Hepatocyte (in vitro differentiated cells): ENCODE measurements at regions not wholly inside any gene's neighbourhood (a gene's known extent, or its start where the extent isn't known, plus 50 kb on each side); places are given as distances from the start of the nearest gene placed in this dataset.

Experiments used
- DNase-seq: peaks from one replicate; pipeline ENCODE4 v3.0.0-alpha.2; 2016; ENCODE audit warnings: low spot score
- H2AFZ ChIP-seq: fragments of 200-600 bp; sonication (generic); 2 replicates; pipeline ENCODE4 v1.6.0; 2016; ENCODE audit warnings: antibody characterized with exemption, mild to moderate bottlenecking
- H3K27ac ChIP-seq: fragments of 200-600 bp; sonication (generic); 2 replicates; pipeline ENCODE4 v1.5.1; 2016; ENCODE audit warnings: mild to moderate bottlenecking
- H3K27me3 ChIP-seq: fragments of 200-600 bp; sonication (generic); 2 replicates; pipeline ENCODE4 v1.6.1; 2016
- H3K36me3 ChIP-seq: fragments of 200-600 bp; sonication (generic); replicated peaks from 2 replicates; pipeline ENCODE4 v1.5.1; 2016; ENCODE audit warnings: low read depth; ENCODE audit not compliant: insufficient read depth
- H3K4me1 ChIP-seq: fragments of 200-600 bp; sonication (generic); 2 replicates; pipeline ENCODE4 v1.5.1; 2016; ENCODE audit warnings: mild to moderate bottlenecking, moderate library complexity; ENCODE audit not compliant: insufficient read depth
- H3K4me2 ChIP-seq: fragments of 200-600 bp; sonication (generic); 2 replicates; pipeline ENCODE4 v1.6.0; 2016
- H3K4me3 ChIP-seq: fragments of 200-600 bp; sonication (generic); 2 replicates; pipeline ENCODE4 v1.5.1; 2016; ENCODE audit warnings: mild to moderate bottlenecking
- H3K79me2 ChIP-seq: fragments of 200-600 bp; sonication (generic); 2 replicates; pipeline ENCODE4 v1.6.0; 2017; ENCODE audit warnings: mild to moderate bottlenecking
- H3K9me2 ChIP-seq: fragments of 200-600 bp; sonication (generic); replicated peaks from 2 replicates; pipeline ENCODE4 v1.6.0; 2017; ENCODE audit warnings: mild to moderate bottlenecking; ENCODE audit not compliant: insufficient read depth
- H3K9me3 ChIP-seq: fragments of 200-600 bp; sonication (generic); 2 replicates; pipeline ENCODE4 v1.5.1; 2016; ENCODE audit warnings: low read depth, mild to moderate bottlenecking
- H4K20me1 ChIP-seq: fragments of 200-600 bp; sonication (generic); 2 replicates; pipeline ENCODE4 v1.6.0; 2016; ENCODE audit warnings: mild to moderate bottlenecking; ENCODE audit not compliant: insufficient read depth, poor library complexity, severe bottlenecking
- CTCF ChIP-seq: fragments of 200-600 bp; sonication (generic); IDR thresholded peaks from 2 replicates; pipeline ENCODE4 v1.5.1; 2016; ENCODE audit warnings: antibody characterized with exemption, mild to moderate bottlenecking; ENCODE audit not compliant: poor library complexity
- EZH2 ChIP-seq: fragments of 200-600 bp; sonication (generic); IDR thresholded peaks from 2 replicates; pipeline ENCODE4 v1.6.1; 2016; ENCODE audit warnings: antibody characterized with exemption, mild to moderate bottlenecking, borderline replicate concordance
- EZH2phosphoT487 ChIP-seq: fragments of 200-600 bp; sonication (generic); IDR thresholded peaks from one replicate; pipeline ENCODE4 v1.6.1; 2018; ENCODE audit warnings: antibody characterized with exemption, mild to moderate bottlenecking, low read depth, moderate library complexity; ENCODE audit not compliant: unreplicated experiment, severe bottlenecking
- WGBS: methylation state at CpG from one replicate; pipeline ENCODE4 v1.1.6; 2016; ENCODE audit warnings: low lambda C conversion rate; ENCODE audit errors: missing lambda C conversion rate; 5-methylcytosine and 5-hydroxymethylcytosine counted together

DNA sequence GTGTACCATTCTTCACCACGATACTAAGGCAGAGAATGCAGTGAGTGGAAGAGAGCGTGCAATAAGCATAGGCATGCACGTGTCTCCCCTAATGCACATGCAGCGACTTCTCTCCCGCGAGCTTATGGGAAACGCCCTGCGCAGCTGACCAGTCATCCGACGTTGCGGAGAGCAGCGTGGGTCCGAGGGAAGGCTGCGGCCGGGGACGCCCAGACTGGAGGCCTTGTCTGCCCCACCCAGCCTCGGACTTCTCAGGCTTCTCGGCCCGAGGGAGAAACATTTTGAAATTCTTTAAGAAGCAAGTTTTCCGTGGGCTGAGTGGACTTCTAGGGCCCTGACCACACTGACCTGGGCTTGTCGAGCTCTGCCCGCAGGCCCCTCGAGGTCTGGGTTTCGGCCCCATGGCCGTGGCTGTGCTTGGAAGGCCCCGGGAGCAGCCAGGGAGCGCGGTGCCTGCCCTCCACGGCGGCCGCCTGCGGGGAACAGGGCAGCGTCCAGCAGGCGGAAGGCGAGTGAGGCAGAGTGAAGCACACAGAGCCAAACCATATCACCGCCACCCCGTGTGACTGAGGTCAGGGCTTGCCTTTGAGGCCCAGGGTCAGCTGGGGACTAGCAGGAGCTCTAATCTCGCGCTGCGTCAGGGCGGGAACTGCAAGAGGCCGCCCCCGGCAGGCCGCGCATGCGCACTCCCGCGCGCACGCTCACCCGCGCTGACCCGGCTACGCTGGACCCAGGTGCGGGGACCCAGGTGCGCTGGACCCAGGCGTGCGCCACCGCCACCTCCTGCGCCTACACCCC is 60.0 kb upstream of the IRX1 start:
- no peaks in the 10 kb centered on the region for H4K20me1 ChIP-seq
- no peak overlapping the region for H2AFZ ChIP-seq
- H3K4me1 ChIP-seq, result no peaks in the 10 kb centered on the region
- no peaks in the 10 kb centered on the region for H3K9me3 ChIP-seq
- no peak for DNase-seq
- no peak overlapping the region for H3K27ac ChIP-seq
- no peaks in the 10 kb centered on the region for H3K36me3 ChIP-seq
- no peaks in the 10 kb centered on the region for H3K9me2 ChIP-seq
- H3K4me2 ChIP-seq, result no peak overlapping the region
- WGBS, result 98% methylated on average over 60 of the region's 60 CpGs
- no peaks in the 10 kb centered on the region for H3K27me3 ChIP-seq
- H3K4me3 ChIP-seq, result no peak overlapping the region
- TF ChIP-seq EZH2phosphoT487, result no peak
- TF ChIP-seq EZH2, result no peak
- TF ChIP-seq CTCF, result no peak
- no peaks in the 10 kb centered on the region for H3K79me2 ChIP-seq

- DNase-seq, result no peak
- 92% methylated on average over 13 of the region's 13 CpGs for WGBS
- Histone ChIP-seq H3K27me3 (no peaks in the 10 kb centered on the region), H2AFZ (no peak overlapping the region), H3K9me3 (no peaks in the 10 kb centered on the region), H3K36me3 (no peaks in the 10 kb centered on the region), H3K4me3 (no peak overlapping the region), H3K4me1 (no peaks in the 10 kb centered on the region), H3K9me2 (no peaks in the 10 kb centered on the region), H3K27ac (no peak overlapping the region), H3K79me2 (no peaks in the 10 kb centered on the region), H3K4me2 (no peak overlapping the region), H4K20me1 (no peaks in the 10 kb centered on the region)
- TF ChIP-seq CTCF, result no peak
- no peak for TF ChIP-seq EZH2
- TF ChIP-seq EZH2phosphoT487, result no peak
These were observed 60.6 kb upstream of the IRX1 start for GRCh38 chr5:3534997-3535396.

DNA sequence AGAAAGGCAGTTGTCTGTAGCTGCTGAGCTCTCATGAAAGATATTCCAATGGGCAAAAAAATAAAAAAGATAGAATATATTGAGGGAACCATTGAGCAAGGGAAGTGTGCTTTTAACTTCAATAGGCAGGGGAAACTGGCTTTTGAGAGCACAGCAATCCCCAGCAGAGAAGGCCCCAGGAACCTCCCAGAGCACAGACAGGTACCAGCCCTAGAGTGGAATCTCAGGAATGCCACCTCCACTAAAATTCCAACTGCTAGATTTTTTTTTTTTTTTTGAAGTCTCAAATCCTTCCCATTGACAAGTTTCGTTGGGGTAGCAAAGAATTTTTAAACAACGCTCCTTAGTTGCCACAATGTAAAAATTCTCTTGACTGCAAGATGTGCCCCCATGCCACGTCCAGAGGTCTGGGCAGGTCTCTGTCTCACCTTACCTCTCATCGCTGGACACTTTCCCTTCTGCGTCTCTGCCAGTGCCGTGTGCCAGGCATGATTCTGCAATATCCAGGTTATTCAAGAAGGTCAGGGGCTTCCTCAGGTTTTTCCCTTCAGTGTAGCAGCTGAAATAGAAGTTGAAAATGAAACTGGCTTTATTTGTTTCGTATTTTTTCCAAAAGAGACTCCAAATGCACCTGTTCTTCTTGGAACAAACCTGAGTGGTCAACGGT is 64.2 kb upstream of the IRX1 start:
- H3K79me2 ChIP-seq, result no peaks in the 10 kb centered on the region
- no peaks in the 10 kb centered on the region for H3K9me3 ChIP-seq
- H3K4me2 ChIP-seq, result no peak overlapping the region
- no peak for DNase-seq
- no peak overlapping the region for H3K27ac ChIP-seq
- H4K20me1 ChIP-seq, result no peaks in the 10 kb centered on the region
- H3K27me3 ChIP-seq, result no peaks in the 10 kb centered on the region
- no peak overlapping the region for H3K4me3 ChIP-seq
- no peaks in the 10 kb centered on the region for H3K9me2 ChIP-seq
- TF ChIP-seq CTCF (no peak), EZH2 (no peak), EZH2phosphoT487 (no peak)
- 66% methylated on average over 8 of the region's 8 CpGs for WGBS
- no peaks in the 10 kb centered on the region for H3K4me1 ChIP-seq
- no peak overlapping the region for H2AFZ ChIP-seq
- H3K36me3 ChIP-seq, result no peaks in the 10 kb centered on the region
